ENCODE measurements at regions not wholly inside any gene's neighbourhood (a gene's known extent, or its start where the extent isn't known, plus 50 kb on each side); places are given as distances from the start of the nearest gene placed in this dataset.

GRCh38 chr4:180721356-180721755, 1521.8 kb upstream of the TENM3 start:
- TF ChIP-seq CTCF (IDR thresholded peaks at IDR 0.05; ENCODE audit: low read length) (no peak), EZH2phosphoT487 (IDR thresholded peaks at IDR 0.05; ENCODE audit: low read length) (no peak)

Data from MM.1S (cell line).